Activated B cell treated with CpG ODN at 0.5 μM for 24 hours (primary cell): ENCODE measurements at regions not wholly inside any gene's neighbourhood (a gene's known extent, or its start where the extent isn't known, plus 50 kb on each side); places are given as distances from the start of the nearest gene placed in this dataset.

Experiments
- ATAC-seq: fragments of 200-7000 bp; cut with Tn5 transposase; one replicate; pipeline ENCODE4 v1.10.0; 2021; ENCODE audit warnings: low read depth, mild to moderate bottlenecking, moderate library complexity
- CTCF ChIA-PET: fragments of 350-600 bp; sonication (Branson Sonifier 250); formaldehyde crosslinking; loops from one replicate; lab custom pipeline; 2021; ENCODE audit warnings: antibody characterized with exemption; lab: Charles Lee
- POLR2A ChIA-PET: fragments of 350-600 bp; sonication (Branson Sonifier 250); formaldehyde crosslinking; loops from one replicate; lab custom pipeline; 2021; ENCODE audit warnings: antibody characterized with exemption; lab: Charles Lee
- DNase-seq: peaks from one replicate; pipeline ENCODE4 v3.0.0; 2022
- H3K27ac Mint-ChIP-seq: one replicate; pipeline ENCODE4 v1.8.0; 2020; ENCODE audit warnings: mixed read lengths
- H3K27me3 Mint-ChIP-seq: one replicate; pipeline ENCODE4 v1.8.0; 2021; ENCODE audit warnings: mixed read lengths
- H3K36me3 Mint-ChIP-seq: one replicate; pipeline ENCODE4 v1.8.0; 2021; ENCODE audit warnings: low read depth, mixed read lengths
- H3K4me1 Mint-ChIP-seq: one replicate; pipeline ENCODE4 v1.8.0; 2021; ENCODE audit warnings: mixed read lengths
- H3K4me3 Mint-ChIP-seq: one replicate; pipeline ENCODE4 v1.8.0; 2020; ENCODE audit warnings: mild to moderate bottlenecking, mixed read lengths
- H3K9me3 Mint-ChIP-seq: one replicate; pipeline ENCODE4 v1.8.0; 2020; ENCODE audit warnings: mixed read lengths
- CTCF ChIP-seq: fragments of 200-600 bp; IDR thresholded peaks from one replicate; pipeline ENCODE4 v1.8.0; 2022; ENCODE audit warnings: antibody characterized with exemption, mild to moderate bottlenecking
- intact Hi-C: fragments of 100-400 bp; cut with micrococcal nuclease; formaldehyde crosslinking; loops from one replicate; pipeline ENCODE4 v1.15.1; 2024

- peaks cover 30% of the 10 kb centered on the region for H3K9me3 Mint-ChIP-seq
- TF ChIP-seq CTCF = no peak
- peaks cover 2% of the 10 kb centered on the region for H3K36me3 Mint-ChIP-seq
- ATAC-seq (no peak), DNase-seq (no peak)
- H3K27me3 Mint-ChIP-seq = peaks cover 12% of the 10 kb centered on the region
- H3K27ac Mint-ChIP-seq = no peak overlapping the region
- intact Hi-C loops = no loop called here
- peaks cover 7% of the 10 kb centered on the region for H3K4me1 Mint-ChIP-seq
- CTCF ChIA-PET = no interaction called here
- H3K4me3 Mint-ChIP-seq = no peak overlapping the region
- POLR2A ChIA-PET = no interaction called here
These were observed 116.0 kb downstream of the GALR1 start for GRCh38 chr18:77365667-77366066.

GRCh38 chr18:77366067-77366719, 116.5 kb downstream of the GALR1 start:
- DNase-seq = no peak
- peaks cover 25% of the 10 kb centered on the region for H3K9me3 Mint-ChIP-seq
- CTCF ChIA-PET = no interaction called here

GRCh38 chr18:77366720-77367641, 117.3 kb downstream of the GALR1 start:
- Mint-ChIP-seq H3K4me3 (no peak overlapping the region), H3K36me3 (peaks cover 2% of the 10 kb centered on the region), H3K27me3 (peaks cover 12% of the 10 kb centered on the region), H3K4me1 (no peaks in the 10 kb centered on the region), H3K9me3 (peaks cover 17% of the 10 kb centered on the region), H3K27ac (no peak overlapping the region)
- CTCF ChIA-PET = no interaction called here
- ATAC-seq (no peak), DNase-seq (no peak)
- POLR2A ChIA-PET = interaction anchor here (0.6 kb wide), 1 partner anchor 161 kb away, joined by 3 read pairs; no protein-coding TSS in a partner anchor
- TF ChIP-seq CTCF = no peak
- intact Hi-C loops = no loop called here

More at GRCh38 chr18:77366067-77366719, 116.5 kb downstream of the GALR1 start:
- POLR2A ChIA-PET = no interaction called here
- intact Hi-C loops = no loop called here
- Mint-ChIP-seq H3K27me3 (peaks cover 12% of the 10 kb centered on the region), H3K4me3 (no peak overlapping the region), H3K4me1 (peaks cover 2% of the 10 kb centered on the region), H3K27ac (no peak overlapping the region), H3K36me3 (peaks cover 2% of the 10 kb centered on the region)
- ATAC-seq = no peak
- no peak for TF ChIP-seq CTCF

- DNase-seq (no peak), ATAC-seq (no peak)
- no peaks in the 10 kb centered on the region for H3K4me1 Mint-ChIP-seq
- H3K36me3 Mint-ChIP-seq = no peaks in the 10 kb centered on the region
- no peak overlapping the region for H3K4me3 Mint-ChIP-seq
- intact Hi-C loops = no loop called here
- CTCF ChIA-PET = no interaction called here
- POLR2A ChIA-PET = no interaction called here
- H3K27ac Mint-ChIP-seq = no peak overlapping the region
- H3K9me3 Mint-ChIP-seq = peaks cover 8% of the 10 kb centered on the region
- TF ChIP-seq CTCF = no peak
- H3K27me3 Mint-ChIP-seq = peaks cover 16% of the 10 kb centered on the region
These were observed 120.0 kb downstream of the GALR1 start for GRCh38 chr18:77369644-77370043.
